ENCODE measurements at regions not wholly inside any gene's neighbourhood (a gene's known extent, or its start where the extent isn't known, plus 50 kb on each side); places are given as distances from the start of the nearest gene placed in this dataset.

GRCh38 chrX:63032811-63033210 is 318.3 kb downstream of the SPIN4 start:
- TF ChIP-seq POLR2A (IDR thresholded peaks at IDR 0.05): no peak
- TF ChIP-seq CTCF (IDR thresholded peaks at IDR 0.05): no peak
- no peak for TF ChIP-seq POLR2AphosphoS5 (IDR thresholded peaks at IDR 0.05)
